HG02970 (cell line): ENCODE measurements at regions not wholly inside any gene's neighbourhood (a gene's known extent, or its start where the extent isn't known, plus 50 kb on each side); places are given as distances from the start of the nearest gene placed in this dataset.

Experiments used
- ATAC-seq: cut with Tn5 transposase; IDR thresholded peaks from one replicate; pipeline ENCODE4 v1.9.1; 2021; ENCODE audit warnings: mild to moderate bottlenecking, moderate library complexity, moderate number of reproducible peaks; ENCODE audit not compliant: unreplicated experiment, low FRiP score

DNA sequence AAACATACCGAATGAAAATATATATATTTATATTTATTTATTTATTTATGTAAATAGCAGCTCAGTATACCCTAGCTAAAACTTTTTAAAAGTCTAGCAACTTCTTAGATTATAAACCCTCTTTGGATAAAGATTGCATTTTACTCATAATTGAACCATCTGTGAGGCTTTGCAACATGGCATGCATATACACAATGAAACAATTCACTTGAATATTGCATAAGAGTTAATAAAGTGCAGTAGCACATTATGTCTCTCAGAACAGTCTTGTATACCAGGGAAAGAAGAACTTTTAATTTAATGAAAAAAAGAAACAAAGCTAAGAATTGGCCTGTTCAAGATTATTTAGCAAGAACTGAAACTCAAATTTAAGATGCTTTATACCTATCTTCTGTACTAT is 1363.9 kb upstream of the ADGRL2 start:
- no peak for ATAC-seq

DNA sequence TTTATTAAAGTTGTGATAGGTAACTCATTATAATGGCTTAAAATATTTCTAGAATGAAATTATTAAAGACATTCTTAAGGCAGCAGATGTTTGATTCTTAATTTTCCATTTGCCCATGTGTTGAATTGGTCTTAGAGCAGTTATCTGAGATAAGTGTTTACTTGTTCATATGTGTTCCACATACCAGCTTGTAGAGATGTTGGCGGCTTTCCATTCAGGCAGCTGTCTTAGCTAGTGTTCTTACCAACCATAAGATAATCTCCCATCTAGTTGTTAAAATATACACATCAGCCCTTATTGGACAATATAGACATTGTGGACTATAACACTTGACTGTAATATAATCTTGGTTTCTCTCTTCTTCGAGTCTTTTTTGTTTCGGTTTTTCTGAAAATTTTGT is 1372.9 kb upstream of the ADGRL2 start:
- ATAC-seq = no peak

DNA sequence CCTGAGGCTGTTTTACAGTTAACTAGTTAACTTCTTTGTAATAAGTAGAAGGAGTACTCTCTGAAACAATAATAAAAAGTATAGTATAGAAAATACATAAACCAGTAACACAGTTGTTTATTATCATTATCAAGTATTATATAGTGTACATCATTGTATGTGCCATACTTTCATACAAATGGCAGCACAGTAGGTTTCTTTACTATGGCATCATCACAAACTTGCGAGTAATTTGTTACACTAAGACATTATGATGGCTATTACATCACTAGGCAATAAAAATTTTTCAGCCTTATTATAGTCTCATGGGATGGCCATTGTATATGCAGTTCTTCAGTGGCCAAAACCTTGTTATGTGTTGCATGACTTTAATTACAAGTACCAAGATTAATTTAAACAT is 1376.5 kb upstream of the ADGRL2 start:
- no peak for ATAC-seq

DNA sequence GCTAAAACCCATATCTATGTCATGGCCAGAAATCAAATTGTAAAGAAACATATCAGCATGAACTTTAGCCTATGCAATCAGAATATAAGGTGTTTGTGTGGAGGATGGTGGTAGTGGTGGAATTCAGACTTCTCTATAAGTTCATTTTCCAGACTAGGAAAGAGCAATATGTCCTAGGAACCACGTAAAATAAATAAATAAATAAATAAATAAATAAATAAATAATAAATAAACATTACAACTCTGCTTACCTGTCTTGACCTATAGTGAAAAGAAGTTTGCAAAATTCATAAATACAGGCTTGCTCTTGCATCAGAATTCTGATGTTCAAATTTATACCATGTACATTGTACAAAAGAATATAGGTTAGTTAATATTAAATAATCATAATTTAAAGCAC is 1382.6 kb upstream of the ADGRL2 start:
- ATAC-seq = no peak

DNA sequence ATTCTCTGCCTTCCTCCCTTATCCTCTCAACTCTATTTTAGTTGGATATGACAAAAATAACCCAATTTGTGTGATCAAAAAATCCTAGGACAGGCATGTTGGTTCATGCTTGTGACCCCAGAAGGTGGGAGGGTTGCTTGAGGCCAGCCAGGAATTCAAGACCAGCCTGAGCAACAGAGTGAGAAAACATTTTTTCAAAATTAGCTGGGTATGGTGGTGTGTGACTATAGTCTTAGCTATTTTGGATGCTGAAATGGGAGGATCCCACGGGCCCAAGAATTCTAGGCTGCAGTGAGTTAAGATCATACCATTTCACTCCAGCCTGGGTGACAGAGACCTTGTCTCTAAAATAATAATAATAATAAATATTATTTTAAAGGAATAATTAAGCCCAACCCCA is 1383.1 kb upstream of the ADGRL2 start:
- ATAC-seq = no peak

DNA sequence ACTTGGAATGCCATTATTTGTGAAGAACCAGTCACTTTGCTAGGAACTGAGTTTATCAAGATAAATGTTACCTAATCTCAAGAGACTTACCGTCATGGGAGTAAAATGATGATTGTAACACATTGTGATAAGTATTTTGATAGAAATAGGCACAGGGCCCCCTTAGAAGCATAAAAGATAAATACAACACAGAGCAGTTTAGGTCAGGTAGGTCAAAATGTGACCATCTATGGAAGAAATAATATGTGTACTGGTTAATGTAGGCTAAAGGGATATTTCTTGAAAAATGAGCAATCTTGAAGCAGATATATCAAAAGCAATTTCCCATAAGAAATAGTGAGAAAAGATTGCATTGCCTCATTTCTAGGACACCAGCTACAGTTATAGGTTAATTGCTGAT is 1386.8 kb upstream of the ADGRL2 start:
- no peak for ATAC-seq

DNA sequence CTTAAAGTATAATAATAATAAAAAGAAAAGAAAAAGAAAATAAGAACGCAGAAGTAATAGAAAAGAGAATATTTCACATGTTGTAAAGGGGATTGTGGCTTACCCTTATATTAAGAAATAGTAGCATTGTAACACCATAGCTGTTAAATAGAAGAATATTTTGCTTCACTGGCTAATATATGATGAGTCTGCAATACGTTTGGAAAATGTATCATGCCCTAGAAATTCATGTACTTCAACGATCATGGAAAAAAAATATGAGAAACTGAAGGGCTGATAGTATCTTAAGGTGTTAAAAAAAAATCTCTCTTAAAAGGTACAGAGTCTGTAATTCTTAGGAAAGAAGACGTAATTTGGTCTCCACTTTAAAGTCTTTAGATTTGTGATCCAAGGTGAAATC is 1390.5 kb upstream of the ADGRL2 start:
- no peak for ATAC-seq

DNA sequence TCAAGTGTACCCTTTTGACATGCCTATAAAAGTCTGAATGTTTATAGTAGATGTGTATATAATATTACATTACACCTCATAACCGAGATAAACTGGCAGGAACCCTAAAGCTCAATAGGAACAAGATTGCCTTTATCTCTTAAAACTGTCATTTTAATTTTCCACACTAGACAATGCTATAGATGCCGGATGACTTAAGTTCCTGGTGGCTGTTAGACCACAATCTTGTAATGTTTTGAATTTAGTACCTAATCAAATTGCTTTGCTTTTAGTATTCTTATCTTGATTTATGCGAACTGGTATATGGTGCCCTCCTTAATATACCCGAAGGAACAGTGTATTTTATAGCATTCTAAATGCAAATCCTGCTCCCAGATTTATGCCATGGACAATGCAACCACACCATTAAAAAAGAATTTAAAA is 1397.0 kb upstream of the ADGRL4 start:
- no peak for ATAC-seq

DNA sequence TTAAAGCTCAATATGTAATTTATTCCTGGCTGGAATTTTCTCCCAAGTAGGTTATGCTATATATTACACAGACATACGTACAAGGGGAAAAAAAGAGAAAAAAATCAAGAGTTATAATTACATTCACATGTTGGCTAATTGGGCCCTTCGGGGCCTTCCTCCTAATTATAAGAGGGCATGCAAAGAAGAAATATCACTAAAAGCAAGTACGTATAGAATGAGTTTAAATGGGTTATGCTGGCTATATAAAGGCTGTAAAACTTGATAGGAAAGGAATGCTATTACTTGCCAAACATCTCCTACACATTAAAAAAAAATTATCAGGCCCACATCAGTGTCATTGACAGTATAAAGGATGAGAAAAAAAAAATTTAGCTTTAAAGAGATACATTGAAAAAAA is 1396.1 kb upstream of the ADGRL4 start:
- no peak for ATAC-seq

DNA sequence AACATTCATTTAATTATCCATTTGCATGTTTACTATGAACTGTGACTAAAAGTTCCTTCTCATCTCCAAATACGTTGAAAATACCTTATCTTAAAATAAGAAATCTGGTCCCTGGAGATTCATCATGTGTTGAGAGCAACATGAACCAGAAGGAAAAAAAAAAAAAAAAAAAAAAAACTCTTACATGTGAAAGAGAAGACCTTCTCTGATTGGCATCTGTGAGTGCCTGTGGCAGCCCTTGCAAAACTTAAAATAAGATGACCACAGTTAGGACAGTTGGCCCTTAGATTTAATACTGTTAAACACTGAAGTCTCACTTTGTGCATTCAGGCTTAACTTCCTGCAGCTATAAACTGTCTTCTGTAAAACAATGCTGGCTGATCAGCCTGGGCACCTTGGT is 1395.2 kb upstream of the ADGRL4 start:
- no peak for ATAC-seq

DNA sequence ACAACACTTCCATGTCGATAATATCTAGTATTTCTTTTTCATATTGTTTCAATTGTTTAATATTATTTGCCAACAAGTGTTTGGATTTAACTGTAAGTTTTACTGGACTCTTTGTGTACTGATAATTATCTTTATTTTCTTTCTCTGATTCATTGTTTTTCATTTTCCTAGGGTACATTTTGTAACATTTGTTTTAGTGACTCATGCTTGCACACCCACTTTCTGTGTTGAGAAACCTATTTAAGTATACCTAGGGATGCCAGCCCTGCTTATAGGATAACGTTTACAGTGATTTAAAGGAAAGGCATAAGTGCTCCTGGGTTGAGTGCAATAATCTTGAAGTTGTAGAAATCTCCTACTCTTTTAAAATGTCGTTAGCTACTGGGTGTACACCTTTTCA is 1386.0 kb upstream of the ADGRL4 start:
- no peak for ATAC-seq

DNA sequence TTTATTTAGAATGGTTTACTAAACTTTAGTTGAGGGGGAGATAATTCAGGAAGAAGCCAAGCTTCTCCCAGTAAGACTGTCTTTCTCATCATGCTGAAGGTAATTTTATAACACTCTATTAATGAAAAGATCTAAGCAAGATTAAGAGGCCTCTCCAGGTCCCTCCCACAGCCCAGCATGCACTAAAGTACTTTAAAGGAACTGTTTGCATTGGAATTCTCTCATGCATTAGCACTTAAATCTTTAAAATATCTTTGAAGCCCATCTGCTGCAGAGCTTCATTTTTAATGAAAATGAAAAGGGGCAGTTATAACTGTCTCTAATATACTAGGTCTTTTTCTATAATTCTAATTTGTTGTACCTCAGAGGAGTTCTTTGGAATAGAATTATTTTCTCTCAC is 1379.1 kb upstream of the ADGRL4 start:
- no peak for ATAC-seq

DNA sequence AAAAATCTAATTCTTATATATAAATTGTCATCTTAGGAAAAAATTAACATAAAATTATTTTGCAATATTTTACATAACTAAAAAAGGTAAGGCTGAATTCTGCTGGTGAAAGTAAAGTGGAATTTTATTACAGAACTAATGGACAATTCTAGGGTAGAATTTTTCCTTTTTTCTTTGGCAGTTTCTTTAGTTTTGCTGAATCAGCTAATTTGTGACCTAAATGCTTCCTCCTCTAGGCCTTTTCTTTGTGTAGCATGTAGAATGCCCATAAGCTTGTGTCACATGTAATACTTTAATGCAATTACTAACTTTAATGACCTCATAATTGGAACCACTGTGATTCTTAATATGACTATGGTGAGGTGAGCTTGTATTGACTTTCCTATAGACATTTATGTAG is 1378.4 kb upstream of the ADGRL4 start:
- no peak for ATAC-seq

DNA sequence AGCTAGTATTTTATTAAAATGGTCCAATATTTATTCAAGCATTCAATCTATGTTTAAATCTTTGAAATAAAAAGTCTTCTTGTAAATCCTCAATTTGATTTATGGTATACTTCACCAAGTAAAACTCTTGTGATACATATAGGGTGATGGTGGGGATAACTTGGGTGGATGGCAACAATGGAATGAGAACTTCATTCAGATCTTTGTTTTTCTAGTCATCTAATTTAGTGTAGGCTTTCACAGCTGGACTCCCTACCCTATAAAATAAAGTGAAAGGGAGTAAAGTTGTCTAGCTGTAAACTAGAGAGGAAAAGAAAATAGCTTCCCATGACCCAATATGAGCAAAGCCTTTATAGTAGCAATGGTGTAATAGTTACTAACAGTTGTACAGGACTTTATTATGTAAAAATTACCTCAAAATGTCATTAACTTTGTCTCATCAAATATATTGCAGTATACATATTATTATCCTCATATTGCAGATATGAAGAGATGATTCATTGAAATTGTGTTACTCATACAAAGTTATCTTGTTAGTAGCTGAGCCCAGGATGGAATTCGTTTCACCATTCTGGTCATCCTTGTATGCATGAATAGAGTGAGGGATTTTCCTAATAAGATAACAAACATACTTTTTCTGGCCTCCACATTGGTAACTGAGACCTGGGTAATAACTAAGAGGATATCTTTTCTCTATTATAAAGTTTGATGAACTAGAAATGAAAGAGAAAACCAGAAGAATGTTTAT is 1377.7 kb upstream of the ADGRL4 start:
- no peak for ATAC-seq

DNA sequence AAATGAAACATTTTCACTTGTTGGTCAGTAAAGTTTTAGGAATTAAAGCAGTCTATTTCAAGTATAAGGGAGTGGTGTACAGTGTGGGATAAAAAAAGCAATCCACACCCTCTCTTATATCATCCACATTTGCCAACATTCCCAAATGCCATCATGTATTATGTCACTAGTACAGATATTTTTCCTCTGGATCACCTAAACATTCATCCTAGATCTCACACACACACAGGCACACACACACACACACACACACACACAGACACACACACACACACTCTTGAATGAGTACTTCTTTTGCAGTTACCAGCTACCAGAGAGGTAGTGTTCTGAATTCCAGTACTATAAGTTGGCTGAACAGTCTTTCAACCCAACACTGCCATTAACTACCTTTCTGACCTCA is 1369.1 kb upstream of the ADGRL4 start:
- ATAC-seq = no peak

DNA sequence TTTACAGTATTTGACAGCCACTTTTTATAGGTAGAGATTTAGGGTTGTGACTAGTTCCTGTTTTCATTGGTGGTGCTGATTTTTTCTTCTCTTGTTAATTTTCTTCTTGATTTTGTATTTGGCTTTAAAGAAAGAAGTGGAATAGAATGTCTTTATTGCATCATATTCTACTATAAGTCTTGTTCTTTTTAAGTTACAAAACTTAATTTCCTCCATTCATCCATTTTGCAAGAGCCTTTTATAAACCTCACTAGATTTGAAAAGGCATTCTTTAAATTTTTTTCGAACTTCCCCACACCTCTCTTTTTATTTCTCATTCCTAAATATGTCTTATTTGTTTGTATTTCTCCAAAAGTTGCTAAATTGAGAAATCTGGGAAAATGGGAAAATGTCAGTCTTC is 1368.6 kb upstream of the ADGRL4 start:
- ATAC-seq = no peak

DNA sequence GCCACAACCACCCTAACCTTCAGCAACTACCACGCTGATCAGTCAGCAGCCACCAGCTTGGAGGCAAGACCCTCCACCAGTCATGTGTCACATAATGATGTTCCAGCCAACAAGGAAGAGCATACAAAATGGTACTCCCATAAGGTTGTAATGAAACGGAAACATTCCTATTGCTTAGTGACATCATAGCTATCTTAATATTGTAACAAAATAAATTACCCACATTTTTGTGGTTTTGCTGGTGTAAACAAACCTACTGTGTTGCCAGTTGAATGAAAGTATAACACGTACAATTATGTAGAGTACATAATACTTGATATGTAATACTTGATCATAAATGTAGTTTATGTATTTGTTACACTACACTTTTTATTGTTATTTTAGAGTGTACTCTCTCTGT is 1363.2 kb upstream of the ADGRL4 start:
- ATAC-seq = no peak

DNA sequence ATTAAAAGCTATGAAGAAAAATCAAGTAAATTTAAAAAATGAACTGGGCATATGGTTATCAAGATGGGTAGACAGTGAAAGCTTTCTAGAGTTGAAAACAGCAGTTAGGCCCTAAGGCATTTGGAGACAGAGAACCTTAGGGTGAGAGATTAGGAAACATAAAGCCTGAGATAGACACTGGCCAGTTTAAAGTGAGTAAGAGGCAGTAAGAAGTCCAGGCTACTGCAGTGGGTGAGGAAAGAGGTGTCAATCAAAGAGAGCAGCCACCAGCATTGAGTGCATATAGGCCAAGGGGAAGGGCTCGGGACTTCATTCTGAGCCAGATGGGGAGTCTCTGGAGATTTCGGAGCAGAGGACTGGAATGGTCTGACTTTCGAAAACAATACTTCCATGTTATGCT is 1360.5 kb upstream of the ADGRL4 start:
- no peak for ATAC-seq

DNA sequence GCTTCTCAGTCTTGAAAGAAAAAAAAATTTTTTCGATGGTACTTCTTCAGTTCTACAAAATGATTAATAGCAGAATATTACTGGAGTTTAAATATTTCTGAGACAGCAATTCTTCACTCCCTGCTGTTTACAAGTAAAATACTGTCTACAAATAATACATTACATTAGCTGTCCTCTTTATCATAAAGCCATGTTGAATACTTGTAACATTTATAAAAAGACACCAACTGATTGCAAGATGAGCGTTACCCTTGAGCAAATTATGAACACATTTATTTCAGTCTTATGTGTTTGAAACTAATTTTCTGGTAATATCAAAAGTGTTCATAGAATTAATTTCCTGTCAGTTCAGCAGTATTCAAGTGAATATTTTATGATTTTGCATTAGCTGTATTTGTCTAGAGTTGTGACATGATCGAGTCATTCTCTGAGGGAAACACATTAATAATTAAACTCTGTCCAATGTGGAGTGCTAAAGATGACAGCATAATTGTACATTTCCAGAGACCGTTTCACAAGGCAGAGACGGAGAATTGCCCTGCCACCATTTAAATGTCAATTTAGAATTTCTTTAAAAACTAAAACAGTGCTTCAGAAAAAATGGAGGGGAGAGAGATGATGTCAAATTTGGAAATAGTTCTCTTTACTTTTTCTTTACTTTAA is 1359.0 kb upstream of the ADGRL4 start:
- no peak for ATAC-seq

DNA sequence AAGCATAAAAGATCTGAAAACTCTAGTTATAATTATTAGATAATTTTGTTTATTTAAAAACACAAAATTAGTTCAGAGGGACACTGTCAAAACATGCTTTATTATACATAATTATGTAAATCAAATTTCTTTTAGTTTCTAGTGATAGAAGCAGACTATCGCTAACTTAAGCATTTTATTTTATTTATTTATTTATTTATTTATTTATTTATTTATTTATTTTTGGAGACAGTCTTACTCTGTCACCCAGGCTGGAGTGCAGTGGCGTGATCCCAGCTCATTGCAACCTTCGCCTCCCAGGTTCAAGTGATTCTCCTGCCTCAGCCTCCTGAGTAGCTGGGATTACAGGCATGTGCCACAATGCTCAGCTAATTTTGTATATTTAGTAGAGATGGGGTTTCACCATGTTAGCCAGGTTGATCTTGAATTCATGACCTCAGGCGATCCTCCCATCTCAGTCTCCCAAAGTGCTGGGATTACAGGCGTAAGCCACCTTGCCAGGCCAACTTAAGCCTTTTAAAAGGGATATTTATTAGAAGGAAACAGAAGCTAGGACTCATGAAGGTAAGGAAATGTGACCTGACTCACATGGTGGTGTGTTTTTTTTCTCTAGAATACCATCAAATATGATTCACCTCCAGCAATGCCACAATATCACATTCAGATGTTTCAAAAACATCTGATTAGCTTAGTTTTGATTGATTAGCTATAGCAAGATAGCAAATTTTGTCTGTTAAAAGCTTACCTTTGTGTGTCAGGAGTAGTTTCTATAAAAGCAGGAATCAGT is 1357.4 kb upstream of the ADGRL4 start:
- ATAC-seq = no peak

DNA sequence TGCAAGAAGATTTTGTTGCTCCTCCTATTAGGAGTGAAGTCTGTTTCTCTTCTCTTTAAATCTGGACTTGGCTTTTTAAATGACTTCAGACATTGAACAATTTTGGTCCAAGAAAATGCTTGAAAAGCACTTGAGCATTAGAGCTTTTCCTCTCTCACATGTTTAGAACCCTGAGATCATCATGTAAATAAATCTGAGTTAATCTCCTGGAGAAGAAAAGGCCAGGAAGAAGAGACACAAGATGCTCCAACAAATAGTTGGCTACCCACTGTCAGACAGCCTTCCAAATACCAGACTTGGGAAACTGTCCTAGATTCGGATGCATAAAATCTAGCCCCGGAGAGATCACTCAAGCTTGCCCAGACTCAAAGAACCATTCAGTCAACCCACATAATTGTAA is 1353.1 kb upstream of the ADGRL4 start:
- no peak for ATAC-seq

DNA sequence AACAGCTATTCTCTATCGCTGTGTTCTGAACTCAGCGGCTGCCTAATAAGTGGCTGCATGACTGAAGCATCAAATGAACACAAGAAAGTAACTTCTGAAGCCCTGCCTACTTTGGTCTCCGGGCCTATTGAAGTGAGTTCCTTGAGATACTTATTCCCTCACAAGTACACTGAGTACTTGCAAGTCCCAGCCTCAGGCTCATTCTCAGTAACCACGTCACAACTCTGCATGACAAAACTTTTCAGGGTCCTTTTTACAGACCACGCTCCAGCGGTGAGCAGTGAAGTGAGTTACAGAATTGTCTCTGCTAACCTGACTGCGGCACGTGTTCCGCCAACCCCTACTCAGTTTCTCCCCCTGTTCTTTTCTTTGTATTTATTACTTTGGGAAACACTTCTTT is 1342.7 kb upstream of the ADGRL4 start:
- no peak for ATAC-seq
